ENCODE measurements at regions not wholly inside any gene's neighbourhood (a gene's known extent, or its start where the extent isn't known, plus 50 kb on each side); places are given as distances from the start of the nearest gene placed in this dataset.

DNA sequence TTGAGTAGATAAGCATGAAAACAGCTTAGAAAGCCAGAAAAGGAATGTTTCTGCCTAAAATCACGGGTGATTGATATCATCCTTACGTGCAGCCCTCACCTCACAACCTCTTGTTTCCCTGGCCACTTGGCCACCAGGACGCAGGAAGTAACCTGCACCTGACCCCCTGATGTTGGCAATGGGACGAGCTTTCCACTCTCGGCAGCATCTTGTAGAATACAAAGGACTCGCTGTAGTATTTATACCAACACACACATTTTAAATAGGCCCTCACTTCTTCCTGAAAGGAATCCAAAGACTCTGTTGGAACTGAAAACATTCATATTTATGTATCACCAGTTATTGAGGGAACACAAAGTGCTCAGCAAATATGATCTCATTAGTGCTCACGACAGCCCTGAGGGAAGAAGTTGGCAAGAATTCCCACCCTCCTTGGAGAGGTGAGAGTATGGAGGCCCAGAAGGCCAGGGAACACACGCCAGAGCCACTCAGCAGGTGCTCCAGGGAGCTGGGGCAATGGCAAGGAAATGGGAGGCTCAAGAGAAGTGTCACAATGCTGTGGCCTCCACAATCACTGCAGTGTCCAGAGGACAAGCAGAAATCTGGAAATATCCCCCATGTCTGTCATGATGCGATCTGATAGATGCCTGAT, 103.3 kb upstream of the KIT start:
- H4K20me1 ChIP-seq (ENCODE audit: insufficient read depth, low read length): no peaks in the 10 kb centered on the region
- CTCF ChIA-PET (ENCODE audit: low intra/inter-chr PET ratio, low total read pairs): no interaction called here
- no peaks in the 10 kb centered on the region for H3K36me3 ChIP-seq (replicated peaks in 1 of 2; ENCODE audit: control insufficient read depth in 1 of 2, insufficient read depth in 2 of 2, low read length in 2 of 2)
- no TSS peak for BruUV-seq (replicated peaks)
- no peak overlapping the region for H2AFZ ChIP-seq (ENCODE audit: low read length)
- H3K79me2 ChIP-seq (ENCODE audit: insufficient read depth, low read length): no peaks in the 10 kb centered on the region
- no peaks in the 10 kb centered on the region for H3K4me1 ChIP-seq (ENCODE audit: insufficient read depth, low read length)
- in situ Hi-C loops (cut with HindIII; ENCODE audit: extremely low pct_ligation_motif_present, low pct_unique_long_range_greater_than_20kb): no loop called here
- no peaks in the 10 kb centered on the region for H3K9me3 ChIP-seq (ENCODE audit: low read length)
- DNase-seq (ENCODE audit: low spot score) (no peak), FAIRE-seq (no peak), ATAC-seq (no peak)
- no peak overlapping the region for H3K9ac ChIP-seq (ENCODE audit: insufficient read depth, low read depth, low read length)
- intact Hi-C loops (cut with micrococcal nuclease; ENCODE audit: unreplicated experiment): no loop called here
- WGBS (ENCODE audit: low lambda C conversion rate): 3% methylated on average over 8 of the region's 9 CpGs
- 0 out of 5 replicates have a peak, but pooled peaks cover 0 to 7% of the 10 kb centered on the region in 2 experiments for H3K27me3 ChIP-seq (ENCODE audit: control insufficient read depth in 1 of 2, insufficient read depth in 2 of 2, low read length in 2 of 2)
- POLR2A ChIA-PET: no interaction called here
- TF ChIP-seq ELF4 (CRISPR knock-in tag; IDR thresholded peaks at IDR 0.05; ENCODE audit: borderline replicate concordance) (no peak), ZNF431 (CRISPR knock-in tag; IDR thresholded peaks at IDR 0.05; ENCODE audit: borderline replicate concordance, low read depth) (no peak), IKZF4 (CRISPR knock-in tag; IDR thresholded peaks at IDR 0.05; ENCODE audit: borderline replicate concordance, low read depth, not compliant biosample characterization) (no peak), ZKSCAN1 (IDR thresholded peaks at IDR 0.05; ENCODE audit: low read length) (no peak), PHF20 (CRISPR knock-in tag; IDR thresholded peaks at IDR 0.05) (no peak)
- TF ChIP-seq, protein P1, sequence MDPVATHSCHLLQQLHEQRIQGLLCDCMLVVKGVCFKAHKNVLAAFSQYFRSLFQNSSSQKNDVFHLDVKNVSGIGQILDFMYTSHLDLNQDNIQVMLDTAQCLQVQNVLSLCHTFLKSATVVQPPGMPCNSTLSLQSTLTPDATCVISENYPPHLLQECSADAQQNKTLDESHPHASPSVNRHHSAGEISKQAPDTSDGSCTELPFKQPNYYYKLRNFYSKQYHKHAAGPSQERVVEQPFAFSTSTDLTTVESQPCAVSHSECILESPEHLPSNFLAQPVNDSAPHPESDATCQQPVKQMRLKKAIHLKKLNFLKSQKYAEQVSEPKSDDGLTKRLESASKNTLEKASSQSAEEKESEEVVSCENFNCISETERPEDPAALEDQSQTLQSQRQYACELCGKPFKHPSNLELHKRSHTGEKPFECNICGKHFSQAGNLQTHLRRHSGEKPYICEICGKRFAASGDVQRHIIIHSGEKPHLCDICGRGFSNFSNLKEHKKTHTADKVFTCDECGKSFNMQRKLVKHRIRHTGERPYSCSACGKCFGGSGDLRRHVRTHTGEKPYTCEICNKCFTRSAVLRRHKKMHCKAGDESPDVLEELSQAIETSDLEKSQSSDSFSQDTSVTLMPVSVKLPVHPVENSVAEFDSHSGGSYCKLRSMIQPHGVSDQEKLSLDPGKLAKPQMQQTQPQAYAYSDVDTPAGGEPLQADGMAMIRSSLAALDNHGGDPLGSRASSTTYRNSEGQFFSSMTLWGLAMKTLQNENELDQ (CRISPR knock-in tag; IDR thresholded peaks at IDR 0.05; ENCODE audit: borderline replicate concordance): no peak
- no peak overlapping the region for H3K4me3 ChIP-seq (replicated peaks in 1 of 3; ENCODE audit: insufficient read depth in 1 of 3, low read depth in 2 of 3, low read length in 3 of 3)
- H3K27ac ChIP-seq (ENCODE audit: extremely low read length, insufficient read depth, low read length): no peak overlapping the region
- H3K4me2 ChIP-seq (ENCODE audit: low read depth, low read length): no peak overlapping the region
